ENCODE measurements at regions not wholly inside any gene's neighbourhood (a gene's known extent, or its start where the extent isn't known, plus 50 kb on each side); places are given as distances from the start of the nearest gene placed in this dataset.

DNA sequence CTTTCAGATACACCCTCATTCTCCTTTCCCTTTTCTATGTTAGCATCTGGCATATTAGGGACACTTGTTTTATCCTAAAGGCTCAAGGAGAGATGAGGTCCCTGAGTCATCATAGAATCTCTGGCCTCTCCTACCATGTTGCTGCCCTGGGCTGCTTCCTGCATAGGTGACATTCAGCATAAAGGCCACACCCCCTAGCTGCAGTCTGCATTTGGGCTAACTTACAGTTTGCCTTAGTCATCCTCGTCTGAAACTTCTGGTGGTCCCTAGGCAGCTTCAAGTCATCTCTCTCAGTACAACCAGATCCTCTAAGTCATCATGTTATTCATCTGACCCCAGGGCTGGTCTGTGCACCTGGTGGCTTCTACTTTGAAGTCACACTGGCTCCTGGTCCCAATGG lies 982.7 kb upstream of the NR2F2 start:
- TF ChIP-seq CTCF (conservative IDR thresholded peaks at IDR 0.05 in 1 of 2, IDR thresholded peaks at IDR 0.05 in 1 of 2; ENCODE audit: low read depth in 1 of 2, low read length in 2 of 2) (no peak), EZH2 (IDR thresholded peaks at IDR 0.05; ENCODE audit: low read length, missing control alignments) (no peak)
- H3K4me1 ChIP-seq (ENCODE audit: control insufficient read depth, extremely low read depth, insufficient read depth, low read length), result no peaks in the 10 kb centered on the region
- H3K36me3 ChIP-seq (ENCODE audit: control insufficient read depth, insufficient read depth, low read length), result no peaks in the 10 kb centered on the region
- no peak overlapping the region for H3K4me3 ChIP-seq (replicated peaks in 1 of 4; ENCODE audit: control extremely low read depth in 1 of 4, insufficient read depth in 1 of 4, low read depth in 3 of 4, low read length in 4 of 4)
- H4K20me1 ChIP-seq (ENCODE audit: control insufficient read depth, extremely low read depth, insufficient read depth, low read length), result no peaks in the 10 kb centered on the region
- H3K27me3 ChIP-seq (ENCODE audit: control insufficient read depth, insufficient read depth, low read length), result no peaks in the 10 kb centered on the region
- no peak for DNase-seq (ENCODE audit: low read depth in 2 of 2)
- no peak overlapping the region for H3K4me2 ChIP-seq (ENCODE audit: extremely low read depth, insufficient read depth, low read length)
- H3K9ac ChIP-seq (ENCODE audit: insufficient read depth, low read length), result no peak overlapping the region
- H3K27ac ChIP-seq (ENCODE audit: insufficient read depth, low read length), result no peak overlapping the region
- H3K9me3 ChIP-seq (ENCODE audit: control insufficient read depth, insufficient read depth, low read depth, low read length), result no peaks in the 10 kb centered on the region
- H3K79me2 ChIP-seq (ENCODE audit: control insufficient read depth, insufficient read depth, low read length), result no peaks in the 10 kb centered on the region
- H2AFZ ChIP-seq (ENCODE audit: low read length), result no peak overlapping the region

- no peaks in the 10 kb centered on the region for H3K4me1 ChIP-seq (ENCODE audit: control insufficient read depth, extremely low read depth, insufficient read depth, low read length)
- H3K9ac ChIP-seq (ENCODE audit: insufficient read depth, low read length), result no peak overlapping the region
- H3K4me3 ChIP-seq (replicated peaks in 1 of 4; ENCODE audit: control extremely low read depth in 1 of 4, insufficient read depth in 1 of 4, low read depth in 3 of 4, low read length in 4 of 4), result no peak overlapping the region
- H2AFZ ChIP-seq (ENCODE audit: low read length), result no peak overlapping the region
- no peak overlapping the region for H3K27ac ChIP-seq (ENCODE audit: insufficient read depth, low read length)
- H3K4me2 ChIP-seq (ENCODE audit: extremely low read depth, insufficient read depth, low read length), result no peak overlapping the region
- H3K9me3 ChIP-seq (ENCODE audit: control insufficient read depth, insufficient read depth, low read depth, low read length), result no peaks in the 10 kb centered on the region
- no peaks in the 10 kb centered on the region for H3K27me3 ChIP-seq (ENCODE audit: control insufficient read depth, insufficient read depth, low read length)
- TF ChIP-seq EZH2 (IDR thresholded peaks at IDR 0.05; ENCODE audit: low read length, missing control alignments) (no peak), CTCF (conservative IDR thresholded peaks at IDR 0.05 in 1 of 2, IDR thresholded peaks at IDR 0.05 in 1 of 2; ENCODE audit: low read depth in 1 of 2, low read length in 2 of 2) (no peak)
- H3K36me3 ChIP-seq (ENCODE audit: control insufficient read depth, insufficient read depth, low read length), result no peaks in the 10 kb centered on the region
- no peaks in the 10 kb centered on the region for H4K20me1 ChIP-seq (ENCODE audit: control insufficient read depth, extremely low read depth, insufficient read depth, low read length)
- no peak for DNase-seq (ENCODE audit: low read depth in 2 of 2)
- no peaks in the 10 kb centered on the region for H3K79me2 ChIP-seq (ENCODE audit: control insufficient read depth, insufficient read depth, low read length)
Measured at GRCh38 chr15:95350908-95351307, 979.6 kb upstream of the NR2F2 start.

GRCh38 chr15:95352631-95353187 lies 977.8 kb upstream of the NR2F2 start:
- Histone ChIP-seq H3K4me1 (ENCODE audit: control insufficient read depth, extremely low read depth, insufficient read depth, low read length) (no peaks in the 10 kb centered on the region), H3K79me2 (ENCODE audit: control insufficient read depth, insufficient read depth, low read length) (no peaks in the 10 kb centered on the region)

More at GRCh38 chr15:95352631-95353187, 977.8 kb upstream of the NR2F2 start:
- no peak for DNase-seq (ENCODE audit: low read depth in 2 of 2)
- no peaks in the 10 kb centered on the region for H3K27me3 ChIP-seq (ENCODE audit: control insufficient read depth, insufficient read depth, low read length)
- no peak overlapping the region for H3K4me3 ChIP-seq (replicated peaks in 1 of 4; ENCODE audit: control extremely low read depth in 1 of 4, insufficient read depth in 1 of 4, low read depth in 3 of 4, low read length in 4 of 4)
- no peaks in the 10 kb centered on the region for H3K9me3 ChIP-seq (ENCODE audit: control insufficient read depth, insufficient read depth, low read depth, low read length)
- H2AFZ ChIP-seq (ENCODE audit: low read length), result no peak overlapping the region
- H3K4me2 ChIP-seq (ENCODE audit: extremely low read depth, insufficient read depth, low read length), result no peak overlapping the region
- H4K20me1 ChIP-seq (ENCODE audit: control insufficient read depth, extremely low read depth, insufficient read depth, low read length), result no peaks in the 10 kb centered on the region
- H3K9ac ChIP-seq (ENCODE audit: insufficient read depth, low read length), result no peak overlapping the region
- no peak overlapping the region for H3K27ac ChIP-seq (ENCODE audit: insufficient read depth, low read length)
- no peaks in the 10 kb centered on the region for H3K36me3 ChIP-seq (ENCODE audit: control insufficient read depth, insufficient read depth, low read length)
- no peak for TF ChIP-seq EZH2 (IDR thresholded peaks at IDR 0.05; ENCODE audit: low read length, missing control alignments)
- TF ChIP-seq CTCF (conservative IDR thresholded peaks at IDR 0.05 in 1 of 2, IDR thresholded peaks at IDR 0.05 in 1 of 2; ENCODE audit: low read depth in 1 of 2, low read length in 2 of 2), result no peak

Data from fibroblast of lung (primary cell).